ENCODE measurements at regions not wholly inside any gene's neighbourhood (a gene's known extent, or its start where the extent isn't known, plus 50 kb on each side); places are given as distances from the start of the nearest gene placed in this dataset.

- Histone ChIP-seq H3K4me1 (no peaks in the 10 kb centered on the region), H3K27me3 (peaks cover 0 to 24% (median 0%) of the 10 kb centered on the region in 3 donors), H3K27ac (no peak overlapping the region), H3K4me3 (no peak overlapping the region), H3K9me3 (no peaks in the 10 kb centered on the region), H3K36me3 (no peaks in the 10 kb centered on the region)
- no peak for TF ChIP-seq POLR2A (IDR thresholded peaks at IDR 0.05)
- TF ChIP-seq POLR2AphosphoS5 (IDR thresholded peaks at IDR 0.05) = no peak
- no peak for TF ChIP-seq EP300 (IDR thresholded peaks at IDR 0.05)
- TF ChIP-seq, protein P1, sequence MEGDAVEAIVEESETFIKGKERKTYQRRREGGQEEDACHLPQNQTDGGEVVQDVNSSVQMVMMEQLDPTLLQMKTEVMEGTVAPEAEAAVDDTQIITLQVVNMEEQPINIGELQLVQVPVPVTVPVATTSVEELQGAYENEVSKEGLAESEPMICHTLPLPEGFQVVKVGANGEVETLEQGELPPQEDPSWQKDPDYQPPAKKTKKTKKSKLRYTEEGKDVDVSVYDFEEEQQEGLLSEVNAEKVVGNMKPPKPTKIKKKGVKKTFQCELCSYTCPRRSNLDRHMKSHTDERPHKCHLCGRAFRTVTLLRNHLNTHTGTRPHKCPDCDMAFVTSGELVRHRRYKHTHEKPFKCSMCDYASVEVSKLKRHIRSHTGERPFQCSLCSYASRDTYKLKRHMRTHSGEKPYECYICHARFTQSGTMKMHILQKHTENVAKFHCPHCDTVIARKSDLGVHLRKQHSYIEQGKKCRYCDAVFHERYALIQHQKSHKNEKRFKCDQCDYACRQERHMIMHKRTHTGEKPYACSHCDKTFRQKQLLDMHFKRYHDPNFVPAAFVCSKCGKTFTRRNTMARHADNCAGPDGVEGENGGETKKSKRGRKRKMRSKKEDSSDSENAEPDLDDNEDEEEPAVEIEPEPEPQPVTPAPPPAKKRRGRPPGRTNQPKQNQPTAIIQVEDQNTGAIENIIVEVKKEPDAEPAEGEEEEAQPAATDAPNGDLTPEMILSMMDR (IDR thresholded peaks at IDR 0.05) = no peak
- no peak for DNase-seq
- 88 to 90% methylated on average over 31 of the region's 31 CpGs for WGBS, 2 donors
- intact Hi-C loops (cut with DNase I) = no loop called here
Observed at GRCh38 chr22:49258107-49259010, 569.3 kb downstream of the BRD1 start.

GRCh38 chr22:49257551-49257961 lies 570.1 kb downstream of the BRD1 start:
- DNase-seq = no peak
- intact Hi-C loops (cut with DNase I) = no loop called here
- Histone ChIP-seq H3K4me1 (no peaks in the 10 kb centered on the region), H3K4me3 (no peak overlapping the region), H3K36me3 (no peaks in the 10 kb centered on the region), H3K27ac (no peak overlapping the region), H3K9me3 (no peaks in the 10 kb centered on the region), H3K27me3 (peaks cover 0 to 24% (median 0%) of the 10 kb centered on the region in 3 donors)
- 87 to 89% methylated on average over 13 of the region's 13 CpGs for WGBS, 2 donors
- TF ChIP-seq, protein P1 (IDR thresholded peaks at IDR 0.05) = no peak
- TF ChIP-seq POLR2A (IDR thresholded peaks at IDR 0.05) = no peak
- TF ChIP-seq EP300 (IDR thresholded peaks at IDR 0.05) = no peak
- TF ChIP-seq POLR2AphosphoS5 (IDR thresholded peaks at IDR 0.05) = no peak

DNA sequence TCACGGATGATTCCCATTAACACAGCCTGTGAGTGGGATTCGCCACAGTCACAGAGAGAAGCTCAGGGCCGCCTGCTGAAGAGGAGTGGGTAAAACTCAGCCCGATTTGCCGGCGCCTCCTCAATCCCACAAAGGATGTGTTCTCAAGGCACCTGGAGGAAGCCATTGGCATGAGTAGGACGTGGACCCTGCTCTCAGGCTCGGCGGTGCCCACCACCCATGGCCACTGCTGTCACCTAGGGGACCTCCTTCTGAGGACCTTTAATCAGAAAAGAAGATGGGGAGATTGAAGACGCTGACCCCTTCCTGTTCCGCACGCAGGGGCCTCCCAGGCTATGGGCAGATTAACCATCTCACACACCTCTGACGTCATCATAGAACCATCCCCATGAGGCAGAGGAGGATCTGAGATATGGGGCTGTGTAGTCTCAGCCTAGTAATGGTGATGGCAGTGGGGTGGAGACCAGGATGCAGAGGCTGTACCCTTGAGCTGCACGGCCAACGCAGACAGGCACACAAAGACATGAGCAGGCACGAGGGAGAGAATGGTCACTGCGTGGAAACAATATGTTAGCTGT lies 571.8 kb downstream of the BRD1 start:
- intact Hi-C loops (cut with DNase I) = no loop called here
- no peak for TF ChIP-seq POLR2A (IDR thresholded peaks at IDR 0.05)
- TF ChIP-seq, protein P1 (IDR thresholded peaks at IDR 0.05) = no peak
- TF ChIP-seq EP300 (IDR thresholded peaks at IDR 0.05) = no peak
- no peak for TF ChIP-seq POLR2AphosphoS5 (IDR thresholded peaks at IDR 0.05)
- H3K27ac ChIP-seq = no peak overlapping the region
- H3K4me3 ChIP-seq = no peak overlapping the region
- DNase-seq = no peak
- H3K27me3 ChIP-seq = peaks cover 0 to 24% (median 0%) of the 10 kb centered on the region in 3 donors
- no peaks in the 10 kb centered on the region for H3K9me3 ChIP-seq
- H3K4me1 ChIP-seq = no peaks in the 10 kb centered on the region
- WGBS, 2 donors = 87% methylated on average over 17 of the region's 17 CpGs
- no peaks in the 10 kb centered on the region for H3K36me3 ChIP-seq

- intact Hi-C loops (cut with DNase I) = no loop called here
- no peak overlapping the region for H3K27ac ChIP-seq
- no peak overlapping the region for H3K4me3 ChIP-seq
- H3K4me1 ChIP-seq = no peaks in the 10 kb centered on the region
- H3K36me3 ChIP-seq = no peaks in the 10 kb centered on the region
- no peaks in the 10 kb centered on the region for H3K9me3 ChIP-seq
- DNase-seq = no peak
- TF ChIP-seq POLR2AphosphoS5 (IDR thresholded peaks at IDR 0.05) (no peak), POLR2A (IDR thresholded peaks at IDR 0.05) (no peak), EP300 (IDR thresholded peaks at IDR 0.05) (no peak)
- TF ChIP-seq, protein P1 (IDR thresholded peaks at IDR 0.05) = no peak
- peaks cover 0 to 24% (median 0%) of the 10 kb centered on the region in 3 donors for H3K27me3 ChIP-seq
- WGBS, 2 donors = 77 to 88% methylated on average over 11 of the region's 11 CpGs
Observed at GRCh38 chr22:49255154-49255553, 572.5 kb downstream of the BRD1 start.
